Right lobe of liver (tissue), 6 donors: ENCODE measurements at regions not wholly inside any gene's neighbourhood (a gene's known extent, or its start where the extent isn't known, plus 50 kb on each side); places are given as distances from the start of the nearest gene placed in this dataset.
"Not testable (repeated sequence)": the region's sequence is repeated elsewhere in the genome, so short reads cannot be mapped to it uniquely, and the experiment has no call there.

Source experiments
- ATAC-seq, 4 donors: fragments of 200-7000 bp; cut with Tn5 transposase; one replicate each; pipeline ENCODE4 v1.9.1; 2020; ENCODE audit warnings: mild to moderate bottlenecking in 4 of 4, moderate library complexity in 4 of 4
- DNase-seq, 3 donors: peaks; one replicate each; pipeline ENCODE4 v3.0.0-alpha.2; 2020
- H3K27ac ChIP-seq, 3 donors: fragments of 200-600 bp; one replicate each; pipeline ENCODE4 v1.8.0; 2022
- H3K27me3 ChIP-seq, 2 donors: fragments of 200-600 bp; one replicate each; pipeline ENCODE4 v1.8.0; 2022
- H3K36me3 ChIP-seq, 4 donors: fragments of 200-600 bp; sonication (generic) in 1 of 4; one replicate each; pipeline versions ENCODE4 v1.5.1 to v1.8.0; 2017 to 2022; ENCODE audit warnings: control low read depth in 1 of 4
- H3K4me1 ChIP-seq, 4 donors: fragments of 200-600 bp; sonication (generic) in 1 of 4; one replicate each; pipeline versions ENCODE4 v1.5.1 to v1.8.0; 2017 to 2022; ENCODE audit warnings: control low read depth in 1 of 4
- H3K4me3 ChIP-seq, 3 donors: fragments of 200-600 bp; one replicate each; pipeline ENCODE4 v1.8.0; 2022
- H3K9me3 ChIP-seq, 4 donors: fragments of 200-600 bp; sonication (generic) in 1 of 4; one replicate each; pipeline versions ENCODE4 v1.5.1 to v1.8.0; 2017 to 2022; ENCODE audit warnings: control low read depth in 1 of 4
- CTCF ChIP-seq, 4 donors: fragments of 200-600 bp in 3 of 4; fragments of 450-650 bp in 1 of 4; IDR thresholded peaks; one replicate each; pipeline versions ENCODE4 v1.5.1 to v1.8.0; 2016 to 2022; ENCODE audit warnings: antibody characterized with exemption in 4 of 4, mild to moderate bottlenecking in 2 of 4
- POLR2A ChIP-seq: fragments of 450-650 bp; IDR thresholded peaks from one replicate; pipeline ENCODE4 v1.6.1; 2017; ENCODE audit warnings: antibody characterized with exemption, mild to moderate bottlenecking
- WGBS: methylation state at CpG from one replicate; pipeline ENCODE4 v1.1.6; 2018; ENCODE audit warnings: low coverage, low lambda C conversion rate; ENCODE audit not compliant: insufficient coverage; ENCODE audit errors: missing lambda C conversion rate; 5-methylcytosine and 5-hydroxymethylcytosine counted together
- intact Hi-C, 2 donors: fragments of 100-400 bp; cut with DNase I; formaldehyde crosslinking; loops; one replicate each; pipeline versions ENCODE4 v1.11.2 to v1.14.1; 2022
- donor health status: DM: no; HTN: yes; CAD: no.
- donor health status: DM: no; HTN: no; CAD: no.
- donor health status: DM: no; HTN: no; CAD: no.
- donor health status: DM: no; HTN: yes; CAD: no.
- donor health status: DM: no; HTN: yes; CAD: no.

DNA sequence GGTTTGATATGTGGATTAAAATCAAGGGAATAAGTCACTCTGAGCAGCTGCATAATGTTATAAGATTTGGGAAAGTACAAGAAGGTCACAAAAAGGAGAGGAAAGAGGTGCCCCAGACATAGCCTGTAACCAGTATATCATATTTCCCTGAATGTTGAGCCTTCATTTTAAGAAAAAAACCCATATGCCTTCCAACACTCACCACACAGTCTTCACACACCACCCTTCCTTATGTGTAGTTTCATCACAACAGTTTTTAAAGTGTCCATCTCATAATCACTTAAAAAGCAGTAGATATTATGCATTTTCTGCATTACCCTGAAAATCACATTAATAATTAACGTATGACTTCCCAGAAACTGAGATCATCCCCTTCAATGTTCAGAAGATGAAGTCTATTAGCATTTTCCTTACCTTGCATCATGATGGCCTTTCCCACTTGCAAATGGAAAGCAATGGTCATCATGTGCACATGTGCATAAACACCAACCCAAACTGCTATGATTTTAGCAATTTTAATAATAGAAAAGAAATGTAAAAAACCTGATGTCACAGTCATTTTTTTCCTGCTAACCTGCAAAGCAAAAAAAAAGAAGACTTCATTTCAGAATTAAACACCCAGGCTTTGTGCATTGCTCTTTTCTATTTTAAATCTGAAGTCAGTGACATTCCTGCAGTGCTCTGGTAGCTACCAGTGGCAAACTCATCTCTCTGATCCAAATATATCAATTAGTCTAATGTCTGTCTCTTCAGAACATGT lies 465.0 kb downstream of the SUCLG1 start:
- intact Hi-C loops = no loop called here
- no peaks in the 10 kb centered on the region for H3K27me3 ChIP-seq
- no peak for TF ChIP-seq CTCF (IDR thresholded peaks at IDR 0.05)
- TF ChIP-seq POLR2A = no peak
- WGBS = 53% methylated on average over 1 of the region's 1 CpG
- ATAC-seq = no peak
- H3K4me3 ChIP-seq = no peak overlapping the region
- no peaks in the 10 kb centered on the region for H3K4me1 ChIP-seq
- no peaks in the 10 kb centered on the region for H3K36me3 ChIP-seq
- H3K27ac ChIP-seq = no peak overlapping the region
- DNase-seq = no peak
- no peaks in the 10 kb centered on the region for H3K9me3 ChIP-seq

- no peaks in the 10 kb centered on the region for H3K36me3 ChIP-seq
- no peaks in the 10 kb centered on the region for H3K27me3 ChIP-seq
- H3K9me3 ChIP-seq = no peaks in the 10 kb centered on the region
- WGBS = 70% methylated on average over 3 of the region's 3 CpGs
- no peak for TF ChIP-seq CTCF (IDR thresholded peaks at IDR 0.05)
- no peak for TF ChIP-seq POLR2A
- intact Hi-C loops = no loop called here
- H3K27ac ChIP-seq = no peak overlapping the region
- ATAC-seq (no peak), DNase-seq (no peak)
- no peak overlapping the region for H3K4me3 ChIP-seq
- no peaks in the 10 kb centered on the region for H3K4me1 ChIP-seq
Measured at GRCh38 chr2:83991992-83992391, 467.1 kb downstream of the SUCLG1 start.

- H3K27me3 ChIP-seq = no peaks in the 10 kb centered on the region
- 9% methylated on average over 1 of the region's 1 CpG for WGBS
- H3K27ac ChIP-seq = no peak overlapping the region
- H3K36me3 ChIP-seq = no peaks in the 10 kb centered on the region
- ATAC-seq (no peak), DNase-seq (no peak)
- no peaks in the 10 kb centered on the region for H3K4me1 ChIP-seq
- H3K9me3 ChIP-seq = peaks cover 0 to 4% (median 0%) of the 10 kb centered on the region in 4 donors
- H3K4me3 ChIP-seq = no peak overlapping the region
- TF ChIP-seq POLR2A (no peak), CTCF (IDR thresholded peaks at IDR 0.05) (no peak)
- intact Hi-C loops = no loop called here
Measured at GRCh38 chr2:83990636-83991035, 468.4 kb downstream of the SUCLG1 start.

DNA sequence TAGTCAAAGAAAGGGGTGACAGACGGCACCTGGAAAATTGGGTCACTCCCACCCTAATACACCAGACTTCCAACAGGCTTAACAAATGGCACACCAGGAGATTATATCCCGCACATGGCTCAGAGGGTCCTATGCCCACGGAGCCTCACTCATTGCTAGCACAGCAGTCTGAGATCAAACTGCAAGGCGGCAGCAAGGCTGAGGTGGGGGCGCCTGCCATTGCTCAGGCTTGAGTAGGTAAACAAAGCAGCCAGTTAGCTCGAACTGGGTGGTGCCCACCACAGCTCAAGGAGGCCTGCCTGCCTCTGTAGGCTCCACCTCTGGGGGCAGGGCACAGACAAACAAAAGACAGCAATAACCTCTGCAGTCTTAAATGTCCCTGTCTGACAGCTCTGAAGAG lies 482.5 kb downstream of the SUCLG1 start:
- H3K4me3 ChIP-seq, intact Hi-C loops, H3K27ac ChIP-seq, H3K9me3 ChIP-seq, H3K36me3 ChIP-seq, H3K27me3 ChIP-seq, H3K4me1 ChIP-seq, ATAC-seq, DNase-seq: not testable (repeated sequence)
- no CpG with 5 or more reads among the region's 6 CpGs for WGBS

DNA sequence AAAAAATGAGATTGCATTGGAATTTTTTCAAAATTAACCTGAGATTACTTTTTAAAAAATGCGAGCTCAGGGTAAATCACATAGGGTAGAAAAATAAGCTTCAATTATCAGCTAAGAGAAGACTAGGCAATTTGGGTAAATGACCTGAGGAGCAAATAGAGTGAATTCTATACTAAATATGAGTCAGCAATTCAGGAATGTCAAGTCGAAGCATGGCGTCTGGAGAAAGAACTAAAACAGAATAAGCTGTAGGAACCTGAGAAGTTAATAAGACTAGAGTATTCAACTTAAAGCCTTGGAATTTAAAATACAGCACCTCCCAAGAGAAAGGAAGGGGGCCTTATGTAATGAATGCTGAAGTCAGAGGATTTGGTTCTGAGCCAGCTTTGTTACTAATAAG lies 487.0 kb downstream of the SUCLG1 start:
- TF ChIP-seq CTCF (IDR thresholded peaks at IDR 0.05) (no peak), POLR2A (no peak)
- intact Hi-C loops = no loop called here

More for the DNA sequence above, 487.0 kb downstream of the SUCLG1 start:
- no peaks in the 10 kb centered on the region for H3K4me1 ChIP-seq
- no peaks in the 10 kb centered on the region for H3K9me3 ChIP-seq
- H3K27me3 ChIP-seq = no peaks in the 10 kb centered on the region
- no peaks in the 10 kb centered on the region for H3K36me3 ChIP-seq
- WGBS = 57% methylated on average over 3 of the region's 3 CpGs
- ATAC-seq = no peak
- DNase-seq = no peak
- no peak overlapping the region for H3K27ac ChIP-seq
- no peak overlapping the region for H3K4me3 ChIP-seq
